ENCODE measurements at regions not wholly inside any gene's neighbourhood (a gene's known extent, or its start where the extent isn't known, plus 50 kb on each side); places are given as distances from the start of the nearest gene placed in this dataset.

- H3K4me3 ChIP-seq = no peak overlapping the region
- 90 to 92% (median 92%) methylated on average over 12 of the region's 12 CpGs for WGBS, 4 donors
- intact Hi-C loops (cut with DNase I) = no loop called here
- H3K4me1 ChIP-seq = no peaks in the 10 kb centered on the region
- DNase-seq (no peak), ATAC-seq (no peak)
- no peaks in the 10 kb centered on the region for H3K36me3 ChIP-seq
- no peak overlapping the region for H3K27ac ChIP-seq
- H3K27me3 ChIP-seq = no peaks in the 10 kb centered on the region
- TF ChIP-seq CTCF (IDR thresholded peaks at IDR 0.05) (no peak), POLR2A (IDR thresholded peaks at IDR 0.05) (no peak)
- no peaks in the 10 kb centered on the region for H3K9me3 ChIP-seq
Observed at GRCh38 chr3:13134166-13134878, 61.1 kb upstream of the IQSEC1 start.

- TF ChIP-seq CTCF (IDR thresholded peaks at IDR 0.05) (no peak), POLR2A (IDR thresholded peaks at IDR 0.05) (no peak)
- ATAC-seq (no peak), DNase-seq (peak in 1 of 5 donors; percentile 19)
- Histone ChIP-seq H3K4me1 (no peaks in the 10 kb centered on the region), H3K9me3 (no peaks in the 10 kb centered on the region), H3K36me3 (no peaks in the 10 kb centered on the region), H3K4me3 (no peak overlapping the region), H3K27ac (no peak overlapping the region), H3K27me3 (no peaks in the 10 kb centered on the region)
- 88 to 92% (median 91%) methylated on average over 10 to 14 of the region's 14 CpGs for WGBS, 4 donors
- intact Hi-C loops (cut with DNase I) = no loop called here
Observed at GRCh38 chr3:13133471-13133981, 60.3 kb upstream of the IQSEC1 start.

- no peaks in the 10 kb centered on the region for H3K4me1 ChIP-seq
- TF ChIP-seq CTCF (IDR thresholded peaks at IDR 0.05) = no peak
- TF ChIP-seq POLR2A (IDR thresholded peaks at IDR 0.05) = no peak
- 47 to 59% (median 53%) methylated on average over 6 of the region's 6 CpGs for WGBS, 4 donors
- ATAC-seq = no peak
- H3K9me3 ChIP-seq = no peaks in the 10 kb centered on the region
- no peaks in the 10 kb centered on the region for H3K36me3 ChIP-seq
- H3K27ac ChIP-seq = no peak overlapping the region
- H3K4me3 ChIP-seq = no peak overlapping the region
- DNase-seq = no peak
- intact Hi-C loops (cut with DNase I) = no loop called here
- H3K27me3 ChIP-seq = no peaks in the 10 kb centered on the region
Observed at GRCh38 chr3:13132731-13133410, 59.6 kb upstream of the IQSEC1 start.

- DNase-seq (peak in 1 of 5 donors; percentile 5), ATAC-seq (no peak)
- Histone ChIP-seq H3K27ac (no peak overlapping the region), H3K4me3 (no peak overlapping the region), H3K4me1 (no peaks in the 10 kb centered on the region), H3K36me3 (no peaks in the 10 kb centered on the region), H3K9me3 (no peaks in the 10 kb centered on the region), H3K27me3 (no peaks in the 10 kb centered on the region)
- 72 to 81% (median 77%) methylated on average over 4 of the region's 4 CpGs for WGBS, 4 donors
- TF ChIP-seq POLR2A (IDR thresholded peaks at IDR 0.05) (no peak), CTCF (IDR thresholded peaks at IDR 0.05) (no peak)
- intact Hi-C loops (cut with DNase I) = no loop called here
Observed at GRCh38 chr3:13132281-13132680, 59.1 kb upstream of the IQSEC1 start.
